Testis (tissue), 2 donors: ENCODE measurements at regions not wholly inside any gene's neighbourhood (a gene's known extent, or its start where the extent isn't known, plus 50 kb on each side); places are given as distances from the start of the nearest gene placed in this dataset.

ENCODE experiments used
- DNase-seq: peaks from one replicate; pipeline ENCODE4 v3.0.0-alpha.2; 2019
- H3K27ac ChIP-seq, 2 donors: fragments of 200-600 bp; sonication (generic); one replicate each; pipeline ENCODE4 v1.5.1; 2019
- H3K27me3 ChIP-seq: fragments of 200-600 bp; sonication (generic); one replicate; pipeline ENCODE4 v1.5.1; 2019
- H3K36me3 ChIP-seq: fragments of 200-600 bp; sonication (generic); one replicate; pipeline ENCODE4 v1.5.1; 2017; ENCODE audit warnings: low read depth; ENCODE audit errors: missing control alignments
- H3K4me1 ChIP-seq: fragments of 200-600 bp; sonication (generic); one replicate; pipeline ENCODE4 v1.5.1; 2019
- H3K4me3 ChIP-seq, 2 donors: fragments of 200-600 bp; sonication (generic); one replicate each; pipeline ENCODE4 v1.5.1; 2017 to 2019
- H3K9me3 ChIP-seq: fragments of 200-600 bp; sonication (generic); one replicate; pipeline ENCODE4 v1.5.1; 2017
- CTCF ChIP-seq, 3 experiments: fragments of 450-650 bp in 2 of 3; fragments of 200-600 bp in 1 of 3; sonication (generic) in 1 of 3; IDR thresholded peaks; one replicate each; pipeline ENCODE4 v1.5.1; 2016 to 2019; ENCODE audit warnings: antibody characterized with exemption in 3 of 3, mild to moderate bottlenecking in 2 of 3, moderate library complexity in 1 of 3
- POLR2A ChIP-seq: fragments of 450-650 bp; IDR thresholded peaks from one replicate; pipeline ENCODE4 v1.6.1; 2017; ENCODE audit warnings: antibody characterized with exemption, mild to moderate bottlenecking, moderate library complexity
- WGBS, 2 donors: methylation state at CpG; one replicate each; pipeline ENCODE4 v1.1.5; 2018; 5-methylcytosine and 5-hydroxymethylcytosine counted together
- intact Hi-C: fragments of 100-400 bp; cut with DNase I; formaldehyde crosslinking; loops from one replicate; pipeline ENCODE4 v1.15.1; 2023; ENCODE audit warnings: low total_unique reads

GRCh38 chr5:20224046-20224445, 236.0 kb upstream of the CDH18 start:
- no peaks in the 10 kb centered on the region for H3K4me1 ChIP-seq
- H3K36me3 ChIP-seq = no peaks in the 10 kb centered on the region
- H3K27ac ChIP-seq = no peak overlapping the region
- no peaks in the 10 kb centered on the region for H3K27me3 ChIP-seq
- no peaks in the 10 kb centered on the region for H3K9me3 ChIP-seq
- WGBS, 2 donors = 67 to 71% methylated on average over 1 of the region's 1 CpG
- TF ChIP-seq POLR2A = no peak
- no peak for TF ChIP-seq CTCF (IDR thresholded peaks at IDR 0.05)
- no peak for DNase-seq
- H3K4me3 ChIP-seq = no peak overlapping the region
- intact Hi-C loops = no loop called here

- Histone ChIP-seq H3K27ac (no peak overlapping the region), H3K4me1 (no peaks in the 10 kb centered on the region), H3K36me3 (no peaks in the 10 kb centered on the region), H3K4me3 (no peak overlapping the region), H3K27me3 (no peaks in the 10 kb centered on the region), H3K9me3 (no peaks in the 10 kb centered on the region)
- WGBS, 2 donors = 44 to 58% methylated on average over 2 of the region's 2 CpGs
- intact Hi-C loops = no loop called here
- DNase-seq = no peak
- TF ChIP-seq CTCF (IDR thresholded peaks at IDR 0.05) (no peak), POLR2A (no peak)
These were observed 235.5 kb upstream of the CDH18 start for GRCh38 chr5:20223451-20223850.

GRCh38 chr5:20215257-20215656, 227.3 kb upstream of the CDH18 start:
- no peaks in the 10 kb centered on the region for H3K36me3 ChIP-seq
- DNase-seq = no peak
- intact Hi-C loops = no loop called here
- WGBS, 2 donors = 93 to 97% methylated on average over 1 of the region's 1 CpG
- no peak overlapping the region for H3K27ac ChIP-seq
- no peaks in the 10 kb centered on the region for H3K27me3 ChIP-seq
- H3K4me3 ChIP-seq = no peak overlapping the region
- no peaks in the 10 kb centered on the region for H3K9me3 ChIP-seq
- TF ChIP-seq POLR2A (no peak), CTCF (IDR thresholded peaks at IDR 0.05) (no peak)
- H3K4me1 ChIP-seq = no peaks in the 10 kb centered on the region

- H3K4me3 ChIP-seq = no peak overlapping the region
- H3K27ac ChIP-seq = no peak overlapping the region
- H3K9me3 ChIP-seq = no peaks in the 10 kb centered on the region
- 92 to 94% methylated on average over 2 of the region's 2 CpGs for WGBS, 2 donors
- H3K4me1 ChIP-seq = no peaks in the 10 kb centered on the region
- intact Hi-C loops = no loop called here
- TF ChIP-seq CTCF (IDR thresholded peaks at IDR 0.05) (no peak), POLR2A (no peak)
- DNase-seq = no peak
- no peaks in the 10 kb centered on the region for H3K36me3 ChIP-seq
- no peaks in the 10 kb centered on the region for H3K27me3 ChIP-seq
These were observed 225.8 kb upstream of the CDH18 start for GRCh38 chr5:20213803-20214202.

GRCh38 chr5:20212701-20213100, 224.7 kb upstream of the CDH18 start:
- Histone ChIP-seq H3K27ac (no peak overlapping the region), H3K4me1 (no peaks in the 10 kb centered on the region), H3K36me3 (no peaks in the 10 kb centered on the region), H3K4me3 (no peak overlapping the region), H3K27me3 (no peaks in the 10 kb centered on the region), H3K9me3 (no peaks in the 10 kb centered on the region)
- intact Hi-C loops = no loop called here
- DNase-seq = no peak
- no peak for TF ChIP-seq POLR2A
- TF ChIP-seq CTCF (IDR thresholded peaks at IDR 0.05) = no peak
